ENCODE measurements at regions not wholly inside any gene's neighbourhood (a gene's known extent, or its start where the extent isn't known, plus 50 kb on each side); places are given as distances from the start of the nearest gene placed in this dataset.
"Not testable (repeated sequence)": the region's sequence is repeated elsewhere in the genome, so short reads cannot be mapped to it uniquely, and the experiment has no call there.

- no peak for TF ChIP-seq MYC (IDR thresholded peaks at IDR 0.05; ENCODE audit: low read depth, low read length)
- no peak for TF ChIP-seq POLR2A (IDR thresholded peaks at IDR 0.05; ENCODE audit: extremely low read depth, insufficient read length)
- no peak overlapping the region for H3K4me3 ChIP-seq (ENCODE audit: low read depth, low read length)
- no peak for DNase-seq (ENCODE audit: low read depth)
Observed at GRCh38 chr4:110343534-110343933, 132.4 kb upstream of the ENPEP start.

- not testable (repeated sequence) for DNase-seq (ENCODE audit: low read depth); H3K4me3 ChIP-seq (ENCODE audit: low read depth, low read length)
Observed at GRCh38 chr4:110341118-110341517, 134.8 kb upstream of the ENPEP start.

DNA sequence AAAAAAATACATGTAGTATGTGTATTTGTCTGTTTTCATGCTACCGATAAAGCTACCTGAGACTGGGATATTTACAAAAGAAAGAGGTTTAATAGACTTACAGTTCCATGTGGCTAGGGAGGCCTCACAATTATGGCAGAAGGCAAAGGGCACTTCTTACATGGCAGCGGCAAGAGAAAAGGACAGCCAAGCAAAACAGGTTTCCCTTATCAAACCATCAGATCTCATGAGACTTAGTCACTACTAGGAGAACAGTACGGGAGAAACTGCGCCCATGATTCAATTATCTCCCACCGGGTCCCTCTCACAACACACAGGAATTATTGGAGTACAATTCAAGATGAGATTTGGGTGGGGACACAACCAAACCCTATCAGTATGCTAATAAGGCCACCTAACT, 137.0 kb upstream of the ELOVL6 start:
- no peak for TF ChIP-seq MAX (IDR thresholded peaks at IDR 0.05; ENCODE audit: low read depth, low read length)
- no peak for TF ChIP-seq POLR2A (IDR thresholded peaks at IDR 0.05; ENCODE audit: extremely low read depth, insufficient read length)
- no peak for TF ChIP-seq MYC (IDR thresholded peaks at IDR 0.05; ENCODE audit: low read depth, low read length)
- TF ChIP-seq, protein P1, sequence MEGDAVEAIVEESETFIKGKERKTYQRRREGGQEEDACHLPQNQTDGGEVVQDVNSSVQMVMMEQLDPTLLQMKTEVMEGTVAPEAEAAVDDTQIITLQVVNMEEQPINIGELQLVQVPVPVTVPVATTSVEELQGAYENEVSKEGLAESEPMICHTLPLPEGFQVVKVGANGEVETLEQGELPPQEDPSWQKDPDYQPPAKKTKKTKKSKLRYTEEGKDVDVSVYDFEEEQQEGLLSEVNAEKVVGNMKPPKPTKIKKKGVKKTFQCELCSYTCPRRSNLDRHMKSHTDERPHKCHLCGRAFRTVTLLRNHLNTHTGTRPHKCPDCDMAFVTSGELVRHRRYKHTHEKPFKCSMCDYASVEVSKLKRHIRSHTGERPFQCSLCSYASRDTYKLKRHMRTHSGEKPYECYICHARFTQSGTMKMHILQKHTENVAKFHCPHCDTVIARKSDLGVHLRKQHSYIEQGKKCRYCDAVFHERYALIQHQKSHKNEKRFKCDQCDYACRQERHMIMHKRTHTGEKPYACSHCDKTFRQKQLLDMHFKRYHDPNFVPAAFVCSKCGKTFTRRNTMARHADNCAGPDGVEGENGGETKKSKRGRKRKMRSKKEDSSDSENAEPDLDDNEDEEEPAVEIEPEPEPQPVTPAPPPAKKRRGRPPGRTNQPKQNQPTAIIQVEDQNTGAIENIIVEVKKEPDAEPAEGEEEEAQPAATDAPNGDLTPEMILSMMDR (IDR thresholded peaks at IDR 0.05; ENCODE audit: low read depth, low read length) = no peak
- H3K4me3 ChIP-seq (ENCODE audit: low read depth, low read length) = no peak overlapping the region
- DNase-seq (ENCODE audit: low read depth) = no peak

GRCh38 chr4:110332483-110332882, 134.1 kb upstream of the ELOVL6 start:
- no peak for DNase-seq (ENCODE audit: low read depth)
- H3K4me3 ChIP-seq (ENCODE audit: low read depth, low read length) = no peak overlapping the region
- TF ChIP-seq, protein P1 (IDR thresholded peaks at IDR 0.05; ENCODE audit: low read depth, low read length) = no peak

GRCh38 chr4:110326426-110326825, 128.0 kb upstream of the ELOVL6 start:
- DNase-seq (ENCODE audit: low read depth); H3K4me3 ChIP-seq (ENCODE audit: low read depth, low read length): not testable (repeated sequence)

DNA sequence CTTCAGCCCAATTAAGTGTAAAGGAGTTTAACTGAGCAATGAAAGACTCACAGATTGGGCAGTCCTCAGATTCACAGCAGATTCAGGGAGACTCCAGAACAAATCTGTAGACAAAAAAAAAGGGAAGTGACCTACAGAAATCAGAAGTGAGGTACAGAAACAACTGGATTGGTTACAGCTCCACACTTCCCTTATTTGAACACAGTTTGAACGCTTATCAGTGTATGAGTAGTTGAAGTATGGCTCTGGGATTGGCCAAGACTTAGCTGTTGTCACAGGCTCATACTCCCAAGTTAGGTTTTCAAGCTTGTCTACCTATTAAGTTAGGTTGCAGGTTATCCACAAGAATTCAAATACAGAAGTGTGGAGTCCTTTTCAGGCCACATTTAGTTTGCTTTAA, 112.4 kb upstream of the ELOVL6 start:
- peak; percentile 56 for DNase-seq (ENCODE audit: low read depth)
- TF ChIP-seq POLR2A (IDR thresholded peaks at IDR 0.05; ENCODE audit: extremely low read depth, insufficient read length) = no peak
- no peak for TF ChIP-seq MYC (IDR thresholded peaks at IDR 0.05; ENCODE audit: low read depth, low read length)
- no peak for TF ChIP-seq MAX (IDR thresholded peaks at IDR 0.05; ENCODE audit: low read depth, low read length)
- TF ChIP-seq, protein P1 (IDR thresholded peaks at IDR 0.05; ENCODE audit: low read depth, low read length) = no peak
- H3K4me3 ChIP-seq (ENCODE audit: low read depth, low read length) = no peak overlapping the region

GRCh38 chr4:110309675-110310074, 111.3 kb upstream of the ELOVL6 start:
- no peak for DNase-seq (ENCODE audit: low read depth)
- no peak overlapping the region for H3K4me3 ChIP-seq (ENCODE audit: low read depth, low read length)
- TF ChIP-seq MAX (IDR thresholded peaks at IDR 0.05; ENCODE audit: low read depth, low read length) = no peak
- TF ChIP-seq, protein P1 (IDR thresholded peaks at IDR 0.05; ENCODE audit: low read depth, low read length) = no peak
- TF ChIP-seq MYC (IDR thresholded peaks at IDR 0.05; ENCODE audit: low read depth, low read length) = no peak

DNA sequence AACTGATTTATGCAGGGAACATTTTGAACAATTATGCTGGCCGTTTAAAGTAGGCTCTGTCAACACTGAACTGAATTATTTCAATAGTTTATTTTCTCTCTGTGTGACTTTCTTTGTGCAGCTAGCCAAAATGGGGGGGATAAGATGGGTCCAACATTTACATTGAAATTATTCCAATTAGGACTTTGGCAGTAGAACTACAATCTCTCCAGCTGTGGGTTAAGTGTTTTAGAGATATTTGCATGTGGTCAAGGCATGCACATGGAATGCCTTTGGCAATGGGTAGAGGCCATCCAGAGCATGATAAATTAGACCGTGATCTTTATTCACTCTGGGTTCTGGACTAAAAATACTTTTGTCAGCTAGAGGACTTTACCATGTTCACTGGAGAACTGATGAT, 107.9 kb upstream of the ELOVL6 start:
- H3K4me3 ChIP-seq (ENCODE audit: low read depth, low read length) = no peak overlapping the region
- no peak for DNase-seq (ENCODE audit: low read depth)
- TF ChIP-seq, protein P1 (IDR thresholded peaks at IDR 0.05; ENCODE audit: low read depth, low read length) = no peak
- TF ChIP-seq MYC (IDR thresholded peaks at IDR 0.05; ENCODE audit: low read depth, low read length) = no peak
